Fibroblast of lung (primary cell): ENCODE measurements at regions not wholly inside any gene's neighbourhood (a gene's known extent, or its start where the extent isn't known, plus 50 kb on each side); places are given as distances from the start of the nearest gene placed in this dataset.

Source experiments
- EZH2 ChIP-seq: IDR thresholded peaks from 2 replicates; pipeline ENCODE4 v1.5.1; 2012; ENCODE audit warnings: low read length, control low read depth, mild to moderate bottlenecking; ENCODE audit errors: missing control alignments
- TF ChIP-seq, protein P1 (sequence below), 2 donors: IDR thresholded peaks in 1 of 2; conservative IDR thresholded peaks in 1 of 2; 1 replicate in 1 of 2; 2 replicates in 1 of 2; pipeline ENCODE4 v1.5.1; 2011 to 2012; ENCODE audit warnings: low read length in 2 of 2, control low read depth in 1 of 2, inconsistent platforms in 1 of 2, low read depth in 1 of 2, mild to moderate bottlenecking in 1 of 2

DNA sequence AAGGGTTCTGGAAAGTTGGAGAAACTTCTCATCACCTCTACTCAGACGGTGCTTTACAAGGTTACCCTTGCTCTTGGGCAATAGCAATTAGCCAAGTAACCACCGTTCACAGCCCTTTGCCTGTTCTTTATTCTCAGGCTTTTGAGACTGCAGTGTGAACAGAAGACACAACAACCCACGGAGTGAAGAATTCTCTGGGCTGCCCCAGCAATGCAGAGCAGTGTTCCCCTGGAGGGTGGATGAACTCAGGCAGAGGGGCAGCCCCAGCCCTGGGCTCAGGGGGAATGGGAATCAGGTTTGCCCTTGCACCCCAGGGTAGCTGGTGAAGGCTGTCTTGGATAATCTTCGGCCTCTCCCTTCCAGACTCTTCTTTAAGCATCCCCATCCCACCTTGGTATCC is 69.1 kb downstream of the MCFD2 start:
- TF ChIP-seq, protein P1, sequence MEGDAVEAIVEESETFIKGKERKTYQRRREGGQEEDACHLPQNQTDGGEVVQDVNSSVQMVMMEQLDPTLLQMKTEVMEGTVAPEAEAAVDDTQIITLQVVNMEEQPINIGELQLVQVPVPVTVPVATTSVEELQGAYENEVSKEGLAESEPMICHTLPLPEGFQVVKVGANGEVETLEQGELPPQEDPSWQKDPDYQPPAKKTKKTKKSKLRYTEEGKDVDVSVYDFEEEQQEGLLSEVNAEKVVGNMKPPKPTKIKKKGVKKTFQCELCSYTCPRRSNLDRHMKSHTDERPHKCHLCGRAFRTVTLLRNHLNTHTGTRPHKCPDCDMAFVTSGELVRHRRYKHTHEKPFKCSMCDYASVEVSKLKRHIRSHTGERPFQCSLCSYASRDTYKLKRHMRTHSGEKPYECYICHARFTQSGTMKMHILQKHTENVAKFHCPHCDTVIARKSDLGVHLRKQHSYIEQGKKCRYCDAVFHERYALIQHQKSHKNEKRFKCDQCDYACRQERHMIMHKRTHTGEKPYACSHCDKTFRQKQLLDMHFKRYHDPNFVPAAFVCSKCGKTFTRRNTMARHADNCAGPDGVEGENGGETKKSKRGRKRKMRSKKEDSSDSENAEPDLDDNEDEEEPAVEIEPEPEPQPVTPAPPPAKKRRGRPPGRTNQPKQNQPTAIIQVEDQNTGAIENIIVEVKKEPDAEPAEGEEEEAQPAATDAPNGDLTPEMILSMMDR (conservative IDR thresholded peaks at IDR 0.05 in 1 of 2, IDR thresholded peaks at IDR 0.05 in 1 of 2; ENCODE audit: low read depth in 1 of 2, low read length in 2 of 2) = no peak
- TF ChIP-seq EZH2 = no peak
